ENCODE measurements at regions not wholly inside any gene's neighbourhood (a gene's known extent, or its start where the extent isn't known, plus 50 kb on each side); places are given as distances from the start of the nearest gene placed in this dataset.

DNA sequence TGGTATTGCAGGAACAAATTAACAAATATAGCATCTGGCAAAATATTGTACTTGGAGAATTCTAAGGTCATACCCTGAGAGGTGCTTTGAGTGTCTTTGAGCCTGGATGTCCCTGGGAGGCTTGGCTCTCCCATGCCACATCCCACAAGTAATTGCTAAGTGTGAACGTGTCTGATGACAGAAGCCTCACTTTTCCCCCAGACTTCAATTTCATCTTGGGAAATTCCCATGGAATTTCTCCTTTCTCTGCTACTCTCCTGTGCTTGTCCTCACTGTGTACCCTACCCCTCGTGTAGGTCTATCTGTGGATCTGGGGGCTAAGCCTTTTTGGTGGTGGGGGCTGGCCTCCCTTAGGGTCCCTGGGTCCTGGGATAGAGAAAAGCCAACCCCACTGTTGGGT, 293.3 kb downstream of the TCF7L2 start:
- Histone ChIP-seq H3K27ac (ENCODE audit: low read length) (no peak overlapping the region), H3K27me3 (ENCODE audit: control insufficient read depth, insufficient read depth, low read length) (peaks cover 7% of the 10 kb centered on the region), H3K9me3 (ENCODE audit: control insufficient read depth, insufficient read depth, low read depth, low read length) (no peaks in the 10 kb centered on the region), H3K4me1 (ENCODE audit: control insufficient read depth, insufficient read depth, low read length) (no peaks in the 10 kb centered on the region), H3K4me3 (ENCODE audit: low read depth in 2 of 2, low read length in 2 of 2) (no peak overlapping the region), H3K36me3 (ENCODE audit: control insufficient read depth, insufficient read depth, low read length) (no peaks in the 10 kb centered on the region)
- intact Hi-C loops (cut with micrococcal nuclease; ENCODE audit: unreplicated experiment): no loop called here
- in situ Hi-C loops (cut with HindIII; ENCODE audit: low pct_unique_long_range_greater_than_20kb, low sequenced_read_pairs): no loop called here
- DNase-seq (ENCODE audit: low read depth, low spot score): no peak
- POLR2A ChIA-PET: no interaction called here
- no peak for ATAC-seq
- CTCF ChIA-PET: no interaction called here
- BruUV-seq (replicated peaks): no TSS peak
- no peak for TF ChIP-seq SIN3A (IDR thresholded peaks at IDR 0.05; ENCODE audit: borderline replicate concordance, insufficient read depth, low read depth, low read length)

GRCh38 chr10:113244750-113245149, 294.7 kb downstream of the TCF7L2 start:
- TF ChIP-seq TCF7L2 (IDR thresholded peaks at IDR 0.05; ENCODE audit: low read depth, low read length) (no peak), POLR2AphosphoS5 (IDR thresholded peaks at IDR 0.05; ENCODE audit: low read depth, low read length) (no peak)
- TF ChIP-seq, protein P1, sequence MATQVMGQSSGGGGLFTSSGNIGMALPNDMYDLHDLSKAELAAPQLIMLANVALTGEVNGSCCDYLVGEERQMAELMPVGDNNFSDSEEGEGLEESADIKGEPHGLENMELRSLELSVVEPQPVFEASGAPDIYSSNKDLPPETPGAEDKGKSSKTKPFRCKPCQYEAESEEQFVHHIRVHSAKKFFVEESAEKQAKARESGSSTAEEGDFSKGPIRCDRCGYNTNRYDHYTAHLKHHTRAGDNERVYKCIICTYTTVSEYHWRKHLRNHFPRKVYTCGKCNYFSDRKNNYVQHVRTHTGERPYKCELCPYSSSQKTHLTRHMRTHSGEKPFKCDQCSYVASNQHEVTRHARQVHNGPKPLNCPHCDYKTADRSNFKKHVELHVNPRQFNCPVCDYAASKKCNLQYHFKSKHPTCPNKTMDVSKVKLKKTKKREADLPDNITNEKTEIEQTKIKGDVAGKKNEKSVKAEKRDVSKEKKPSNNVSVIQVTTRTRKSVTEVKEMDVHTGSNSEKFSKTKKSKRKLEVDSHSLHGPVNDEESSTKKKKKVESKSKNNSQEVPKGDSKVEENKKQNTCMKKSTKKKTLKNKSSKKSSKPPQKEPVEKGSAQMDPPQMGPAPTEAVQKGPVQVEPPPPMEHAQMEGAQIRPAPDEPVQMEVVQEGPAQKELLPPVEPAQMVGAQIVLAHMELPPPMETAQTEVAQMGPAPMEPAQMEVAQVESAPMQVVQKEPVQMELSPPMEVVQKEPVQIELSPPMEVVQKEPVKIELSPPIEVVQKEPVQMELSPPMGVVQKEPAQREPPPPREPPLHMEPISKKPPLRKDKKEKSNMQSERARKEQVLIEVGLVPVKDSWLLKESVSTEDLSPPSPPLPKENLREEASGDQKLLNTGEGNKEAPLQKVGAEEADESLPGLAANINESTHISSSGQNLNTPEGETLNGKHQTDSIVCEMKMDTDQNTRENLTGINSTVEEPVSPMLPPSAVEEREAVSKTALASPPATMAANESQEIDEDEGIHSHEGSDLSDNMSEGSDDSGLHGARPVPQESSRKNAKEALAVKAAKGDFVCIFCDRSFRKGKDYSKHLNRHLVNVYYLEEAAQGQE (IDR thresholded peaks at IDR 0.05; ENCODE audit: insufficient read depth in 1 of 2, low read depth in 2 of 2, low read length in 1 of 2): no peak
- H3K27ac ChIP-seq (ENCODE audit: low read length): no peak overlapping the region
- ChIA-PET CTCF (no interaction called here), POLR2A (no interaction called here)
- intact Hi-C loops (cut with micrococcal nuclease; ENCODE audit: unreplicated experiment) (no loop called here), in situ Hi-C loops (cut with HindIII; ENCODE audit: low pct_unique_long_range_greater_than_20kb, low sequenced_read_pairs) (no loop called here)
- no peaks in the 10 kb centered on the region for H3K36me3 ChIP-seq (ENCODE audit: control insufficient read depth, insufficient read depth, low read length)
- no TSS peak for BruUV-seq (replicated peaks)
- no peak for DNase-seq (ENCODE audit: low read depth, low spot score)
- peaks cover 3% of the 10 kb centered on the region for H3K27me3 ChIP-seq (ENCODE audit: control insufficient read depth, insufficient read depth, low read length)
- ATAC-seq: no peak
- no peaks in the 10 kb centered on the region for H3K9me3 ChIP-seq (ENCODE audit: control insufficient read depth, insufficient read depth, low read depth, low read length)
- no peak overlapping the region for H3K4me3 ChIP-seq (ENCODE audit: low read depth in 2 of 2, low read length in 2 of 2)
- no peaks in the 10 kb centered on the region for H3K4me1 ChIP-seq (ENCODE audit: control insufficient read depth, insufficient read depth, low read length)

DNA sequence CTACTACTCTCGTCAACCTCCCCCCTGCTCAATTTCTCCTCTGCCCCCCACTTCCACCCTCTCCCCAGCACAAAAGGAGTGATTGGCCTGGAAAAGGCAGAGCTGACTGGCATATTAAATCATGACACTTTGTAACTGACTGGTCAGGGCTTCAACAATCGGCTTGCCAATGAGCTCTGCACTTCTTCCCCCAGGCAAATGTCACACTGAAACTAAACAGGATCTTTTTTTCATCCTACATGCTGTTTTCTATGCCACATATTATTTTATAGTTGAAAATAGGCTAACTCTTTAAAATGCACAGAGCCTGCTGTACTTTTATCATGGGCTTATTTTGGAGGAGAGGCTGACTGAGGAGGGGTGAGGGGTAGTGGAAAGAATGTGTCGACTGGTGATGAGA, 295.2 kb downstream of the TCF7L2 start:
- Histone ChIP-seq H3K36me3 (ENCODE audit: control insufficient read depth, insufficient read depth, low read length) (no peaks in the 10 kb centered on the region), H3K27me3 (ENCODE audit: control insufficient read depth, insufficient read depth, low read length) (peaks cover 3% of the 10 kb centered on the region), H3K27ac (ENCODE audit: low read length) (no peak overlapping the region), H3K4me3 (ENCODE audit: low read depth in 2 of 2, low read length in 2 of 2) (no peak overlapping the region), H3K9me3 (ENCODE audit: control insufficient read depth, insufficient read depth, low read depth, low read length) (no peaks in the 10 kb centered on the region), H3K4me1 (ENCODE audit: control insufficient read depth, insufficient read depth, low read length) (no peaks in the 10 kb centered on the region)
- DNase-seq (ENCODE audit: low read depth, low spot score): no peak
- intact Hi-C loops (cut with micrococcal nuclease; ENCODE audit: unreplicated experiment): no loop called here
- TF ChIP-seq, protein P1 (IDR thresholded peaks at IDR 0.05; ENCODE audit: insufficient read depth in 1 of 2, low read depth in 2 of 2, low read length in 1 of 2): no peak
- TF ChIP-seq TCF7L2 (IDR thresholded peaks at IDR 0.05; ENCODE audit: low read depth, low read length) (no peak), CTCF (IDR thresholded peaks at IDR 0.05) (no peak), SIN3A (IDR thresholded peaks at IDR 0.05; ENCODE audit: borderline replicate concordance, insufficient read depth, low read depth, low read length) (no peak), POLR2AphosphoS5 (IDR thresholded peaks at IDR 0.05; ENCODE audit: low read depth, low read length) (no peak)
- CTCF ChIA-PET: interaction anchor here (0.6 kb wide), 1 partner anchor 109 kb away, joined by 6 read pairs; no protein-coding TSS in a partner anchor
- no peak for ATAC-seq
- in situ Hi-C loops (cut with HindIII; ENCODE audit: low pct_unique_long_range_greater_than_20kb, low sequenced_read_pairs): no loop called here
- no TSS peak for BruUV-seq (replicated peaks)
- POLR2A ChIA-PET: no interaction called here
